Tibial nerve (tissue), 4 donors: ENCODE measurements at regions not wholly inside any gene's neighbourhood (a gene's known extent, or its start where the extent isn't known, plus 50 kb on each side); places are given as distances from the start of the nearest gene placed in this dataset.

Experiments
- DNase-seq, 2 donors: peaks; one replicate each; pipeline ENCODE4 v3.0.0-alpha.2; 2019; ENCODE audit warnings: low spot score in 2 of 2
- H3K27ac ChIP-seq, 4 donors: fragments of 200-600 bp; sonication (generic) in 3 of 4; one replicate each; pipeline ENCODE4 v1.5.1; 2017 to 2019; ENCODE audit warnings: mild to moderate bottlenecking in 1 of 4
- H3K27me3 ChIP-seq, 2 donors: fragments of 200-600 bp; sonication (generic) in 1 of 2; one replicate each; pipeline versions ENCODE4 v1.5.1 to v1.6.0; 2017 to 2019
- H3K36me3 ChIP-seq, 3 donors: fragments of 200-600 bp; sonication (generic); one replicate each; pipeline ENCODE4 v1.5.1; 2018 to 2019
- H3K4me1 ChIP-seq, 4 donors: fragments of 200-600 bp; sonication (generic) in 3 of 4; one replicate each; pipeline ENCODE4 v1.5.1; 2017 to 2019
- H3K4me3 ChIP-seq, 4 donors: fragments of 200-600 bp; sonication (generic) in 3 of 4; one replicate each; pipeline ENCODE4 v1.5.1; 2017 to 2019; ENCODE audit warnings: mild to moderate bottlenecking in 1 of 4, moderate library complexity in 1 of 4
- H3K9me3 ChIP-seq, 4 donors: fragments of 200-600 bp; sonication (generic) in 3 of 4; one replicate each; pipeline ENCODE4 v1.5.1; 2017 to 2019
- EP300 ChIP-seq, 2 donors: sonication (generic); formaldehyde crosslinking; IDR thresholded peaks; one replicate each; pipeline ENCODE4 v1.6.1; 2017; ENCODE audit warnings: antibody characterized with exemption in 2 of 2, mild to moderate bottlenecking in 1 of 2
- POLR2A ChIP-seq, 2 donors: fragments of 450-650 bp; IDR thresholded peaks; one replicate each; pipeline ENCODE4 v1.6.1; 2017; ENCODE audit warnings: antibody characterized with exemption in 2 of 2, mild to moderate bottlenecking in 2 of 2, moderate library complexity in 2 of 2
- WGBS, 2 donors: methylation state at CpG; one replicate each; pipeline ENCODE4 v1.1.5; 2018; 5-methylcytosine and 5-hydroxymethylcytosine counted together
- TF ChIP-seq, protein P1 (sequence below), 5 experiments: fragments of 200-600 bp in 3 of 5; fragments of 450-650 bp in 2 of 5; sonication (generic) in 3 of 5; IDR thresholded peaks; one replicate each; pipeline ENCODE4 v1.5.1; 2016 to 2019; ENCODE audit warnings: antibody characterized with exemption in 5 of 5, mild to moderate bottlenecking in 3 of 5, moderate library complexity in 2 of 5

DNA sequence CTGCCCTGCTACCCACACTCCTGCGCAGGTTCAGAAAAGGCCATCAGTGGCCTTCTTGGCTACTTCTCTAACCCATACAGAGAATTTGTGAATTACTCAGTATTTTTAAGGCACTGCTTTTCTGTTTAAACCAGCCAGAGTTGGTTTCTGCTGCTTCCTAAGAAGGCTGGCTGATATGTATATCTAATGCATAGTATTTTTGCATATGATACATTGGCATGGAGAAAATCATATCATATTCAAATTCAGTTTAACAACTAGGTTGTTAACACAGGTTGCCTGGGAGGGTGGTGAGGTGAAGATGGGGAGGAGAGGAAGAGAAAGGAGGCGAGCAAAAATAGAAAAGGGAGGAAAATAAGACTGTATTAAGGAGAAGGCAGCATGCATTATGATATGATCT is 132.8 kb upstream of the ADPGK start:
- DNase-seq = no peak
- H3K9me3 ChIP-seq = no peaks in the 10 kb centered on the region
- no peaks in the 10 kb centered on the region for H3K4me1 ChIP-seq
- TF ChIP-seq EP300 (IDR thresholded peaks at IDR 0.05) (no peak), POLR2A (IDR thresholded peaks at IDR 0.05) (no peak)
- TF ChIP-seq, protein P1, sequence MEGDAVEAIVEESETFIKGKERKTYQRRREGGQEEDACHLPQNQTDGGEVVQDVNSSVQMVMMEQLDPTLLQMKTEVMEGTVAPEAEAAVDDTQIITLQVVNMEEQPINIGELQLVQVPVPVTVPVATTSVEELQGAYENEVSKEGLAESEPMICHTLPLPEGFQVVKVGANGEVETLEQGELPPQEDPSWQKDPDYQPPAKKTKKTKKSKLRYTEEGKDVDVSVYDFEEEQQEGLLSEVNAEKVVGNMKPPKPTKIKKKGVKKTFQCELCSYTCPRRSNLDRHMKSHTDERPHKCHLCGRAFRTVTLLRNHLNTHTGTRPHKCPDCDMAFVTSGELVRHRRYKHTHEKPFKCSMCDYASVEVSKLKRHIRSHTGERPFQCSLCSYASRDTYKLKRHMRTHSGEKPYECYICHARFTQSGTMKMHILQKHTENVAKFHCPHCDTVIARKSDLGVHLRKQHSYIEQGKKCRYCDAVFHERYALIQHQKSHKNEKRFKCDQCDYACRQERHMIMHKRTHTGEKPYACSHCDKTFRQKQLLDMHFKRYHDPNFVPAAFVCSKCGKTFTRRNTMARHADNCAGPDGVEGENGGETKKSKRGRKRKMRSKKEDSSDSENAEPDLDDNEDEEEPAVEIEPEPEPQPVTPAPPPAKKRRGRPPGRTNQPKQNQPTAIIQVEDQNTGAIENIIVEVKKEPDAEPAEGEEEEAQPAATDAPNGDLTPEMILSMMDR (IDR thresholded peaks at IDR 0.05) = no peak
- H3K36me3 ChIP-seq = no peaks in the 10 kb centered on the region
- no peaks in the 10 kb centered on the region for H3K27me3 ChIP-seq
- H3K4me3 ChIP-seq = no peak overlapping the region
- H3K27ac ChIP-seq = no peak overlapping the region
- WGBS, 2 donors = 83 to 89% methylated on average over 2 of the region's 2 CpGs

DNA sequence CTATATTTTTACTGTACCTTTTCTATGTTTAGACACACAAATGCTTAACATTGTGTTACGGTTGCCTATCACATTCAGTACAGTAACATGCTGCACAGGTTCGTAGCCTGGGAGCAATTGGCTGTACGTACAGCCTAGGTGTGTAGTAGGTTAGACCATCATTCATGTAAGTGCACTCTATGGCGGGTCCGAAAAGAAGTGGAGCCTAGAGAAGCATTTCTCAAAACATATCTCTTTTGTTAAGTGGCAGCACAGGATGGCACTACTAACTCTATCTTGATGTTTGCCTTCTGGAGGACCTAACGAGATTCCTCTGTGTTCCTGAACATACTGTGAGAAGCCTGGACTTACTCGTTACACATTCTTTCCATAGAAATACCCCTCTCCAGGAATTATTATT is 132.3 kb upstream of the ADPGK start:
- 70 to 78% methylated on average over 7 of the region's 7 CpGs for WGBS, 2 donors
- TF ChIP-seq, protein P1 (IDR thresholded peaks at IDR 0.05) = no peak
- TF ChIP-seq POLR2A (IDR thresholded peaks at IDR 0.05) (no peak), EP300 (IDR thresholded peaks at IDR 0.05) (no peak)
- no peak overlapping the region for H3K4me3 ChIP-seq
- H3K9me3 ChIP-seq = no peaks in the 10 kb centered on the region
- H3K4me1 ChIP-seq = no peaks in the 10 kb centered on the region
- no peak overlapping the region for H3K27ac ChIP-seq
- H3K36me3 ChIP-seq = no peaks in the 10 kb centered on the region
- H3K27me3 ChIP-seq = no peaks in the 10 kb centered on the region
- no peak for DNase-seq

DNA sequence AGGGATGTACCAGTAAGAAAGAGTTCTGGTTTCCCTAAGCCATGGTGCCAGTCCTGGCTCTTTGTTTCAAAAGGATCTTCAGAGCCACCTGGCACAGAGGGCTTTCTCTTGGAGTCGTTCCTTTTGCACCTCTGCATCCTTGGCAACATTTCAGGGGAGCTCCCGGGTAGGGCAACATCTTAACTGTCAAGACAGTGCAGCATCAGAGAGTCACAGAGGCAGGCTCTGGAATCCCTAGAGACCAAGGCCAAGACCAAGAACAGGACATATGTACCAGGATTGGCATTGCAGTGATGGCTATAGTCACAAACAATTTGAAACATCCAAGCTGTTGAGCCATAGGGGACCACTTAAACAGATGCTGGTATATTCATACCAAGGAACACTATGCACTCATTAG is 129.4 kb upstream of the ADPGK start:
- no peaks in the 10 kb centered on the region for H3K27me3 ChIP-seq
- no peaks in the 10 kb centered on the region for H3K4me1 ChIP-seq
- 66 to 82% methylated on average over 2 of the region's 2 CpGs for WGBS, 2 donors
- H3K27ac ChIP-seq = no peak overlapping the region
- TF ChIP-seq EP300 (IDR thresholded peaks at IDR 0.05) (no peak), POLR2A (IDR thresholded peaks at IDR 0.05) (no peak)
- TF ChIP-seq, protein P1 (IDR thresholded peaks at IDR 0.05) = no peak
- H3K4me3 ChIP-seq = no peak overlapping the region
- H3K36me3 ChIP-seq = no peaks in the 10 kb centered on the region
- no peaks in the 10 kb centered on the region for H3K9me3 ChIP-seq
- DNase-seq = no peak

DNA sequence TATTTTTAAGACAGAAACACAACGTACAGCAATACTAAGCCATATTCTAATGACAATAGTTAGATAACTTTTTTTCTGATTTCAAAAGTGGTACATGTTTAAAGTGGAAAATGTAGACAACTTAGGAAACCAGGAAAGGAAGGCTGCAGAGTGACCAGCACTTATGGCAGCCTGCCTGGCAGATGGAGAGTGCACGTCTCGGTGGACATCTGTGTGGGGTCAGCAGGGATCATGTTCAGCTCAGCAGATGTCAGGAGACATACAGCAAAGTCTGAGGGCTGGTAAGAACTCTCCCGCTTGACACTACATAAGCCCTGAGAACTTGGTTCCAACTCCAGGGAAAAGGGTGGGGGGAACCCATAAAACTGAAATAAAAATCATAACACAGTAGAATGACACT is 128.6 kb upstream of the ADPGK start:
- Histone ChIP-seq H3K36me3 (no peaks in the 10 kb centered on the region), H3K27ac (no peak overlapping the region), H3K9me3 (no peaks in the 10 kb centered on the region), H3K4me1 (no peaks in the 10 kb centered on the region), H3K27me3 (no peaks in the 10 kb centered on the region), H3K4me3 (no peak overlapping the region)
- no peak for DNase-seq
- 49 to 53% methylated on average over 4 of the region's 4 CpGs for WGBS, 2 donors
- TF ChIP-seq, protein P1 (IDR thresholded peaks at IDR 0.05) = no peak
- TF ChIP-seq EP300 (IDR thresholded peaks at IDR 0.05) (no peak), POLR2A (IDR thresholded peaks at IDR 0.05) (no peak)

DNA sequence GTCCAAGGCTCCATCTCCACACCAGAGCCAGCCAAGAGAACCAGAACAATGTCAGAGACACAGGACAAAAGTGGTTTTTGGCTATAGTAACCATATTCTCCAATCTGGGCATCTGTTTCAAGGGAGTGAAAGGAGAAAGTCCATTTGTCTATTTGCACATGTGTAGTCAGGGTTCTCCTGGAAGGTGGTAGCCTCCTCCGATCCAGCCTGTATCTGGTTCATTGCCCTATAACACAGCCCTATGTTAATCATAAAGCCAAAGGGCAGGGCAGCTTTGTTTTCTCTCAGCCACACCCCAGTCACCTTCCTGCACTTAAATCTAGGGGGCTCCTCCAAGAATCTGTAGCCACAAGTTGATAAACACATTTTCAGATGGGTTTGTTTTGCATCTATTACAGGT is 128.1 kb upstream of the ADPGK start:
- no peaks in the 10 kb centered on the region for H3K36me3 ChIP-seq
- H3K4me3 ChIP-seq = no peak overlapping the region
- no peak for DNase-seq
- no peaks in the 10 kb centered on the region for H3K4me1 ChIP-seq
- H3K27me3 ChIP-seq = no peaks in the 10 kb centered on the region
- TF ChIP-seq, protein P1 (IDR thresholded peaks at IDR 0.05) = no peak
- TF ChIP-seq EP300 (IDR thresholded peaks at IDR 0.05) (no peak), POLR2A (IDR thresholded peaks at IDR 0.05) (no peak)
- no peak overlapping the region for H3K27ac ChIP-seq
- 71 to 96% methylated on average over 1 of the region's 1 CpG for WGBS, 2 donors
- no peaks in the 10 kb centered on the region for H3K9me3 ChIP-seq
